ENCODE measurements at regions not wholly inside any gene's neighbourhood (a gene's known extent, or its start where the extent isn't known, plus 50 kb on each side); places are given as distances from the start of the nearest gene placed in this dataset.

DNA sequence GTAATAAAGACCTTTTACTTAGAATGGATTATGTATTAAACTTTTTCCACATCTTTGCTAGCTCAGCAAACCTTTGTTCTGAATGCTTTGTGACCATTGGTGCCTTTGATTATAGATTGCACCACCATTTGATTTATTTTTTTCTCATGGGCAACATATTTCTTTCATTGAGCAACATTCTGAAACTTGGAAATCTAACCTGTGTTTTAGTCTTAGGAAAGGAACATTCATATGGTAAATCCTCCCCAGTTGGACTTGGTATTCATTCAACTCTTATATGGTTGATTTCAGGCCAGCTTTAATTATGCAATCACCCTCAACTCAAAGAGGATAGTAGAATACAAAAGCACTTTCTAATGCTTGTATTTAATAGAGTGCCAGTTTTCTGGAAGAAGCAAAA is 1077.9 kb upstream of the ZEB2 start:
- H3K4me1 ChIP-seq: no peaks in the 10 kb centered on the region
- no peak overlapping the region for H3K27ac ChIP-seq
- H3K36me3 ChIP-seq: no peaks in the 10 kb centered on the region
- intact Hi-C loops (cut with DNase I): no loop called here
- TF ChIP-seq CTCF (IDR thresholded peaks at IDR 0.05): no peak
- no peak overlapping the region for H3K4me3 ChIP-seq (replicated peaks in 1 of 3)
- no peaks in the 10 kb centered on the region for H3K9me3 ChIP-seq
- H3K27me3 ChIP-seq: no peaks in the 10 kb centered on the region
- no peak for DNase-seq

DNA sequence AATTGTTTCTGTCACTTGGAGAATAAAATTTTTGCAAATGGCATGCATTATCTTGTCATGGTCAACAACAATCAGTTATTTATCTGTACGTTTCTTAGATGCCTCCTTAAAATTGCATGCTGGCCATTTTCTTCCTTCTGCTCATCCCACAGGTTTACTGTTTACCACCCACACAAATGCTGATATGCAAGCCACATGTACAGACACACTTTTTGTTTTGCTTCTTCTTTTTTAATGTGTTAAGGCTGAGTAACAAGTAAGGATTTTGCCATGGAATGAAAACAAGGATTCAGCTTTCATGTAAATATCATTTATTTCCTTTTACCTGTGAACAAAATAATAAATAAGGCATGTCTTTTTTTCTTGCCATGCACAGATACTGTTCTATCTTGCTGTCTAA is 1077.1 kb upstream of the ZEB2 start:
- no peaks in the 10 kb centered on the region for H3K9me3 ChIP-seq
- intact Hi-C loops (cut with DNase I): no loop called here
- no peaks in the 10 kb centered on the region for H3K4me1 ChIP-seq
- no peak overlapping the region for H3K4me3 ChIP-seq (replicated peaks in 1 of 3)
- H3K27me3 ChIP-seq: no peaks in the 10 kb centered on the region
- TF ChIP-seq POLR2A (IDR thresholded peaks at IDR 0.05) (no peak), CTCF (IDR thresholded peaks at IDR 0.05) (no peak)
- 71 to 90% methylated on average over 1 of the region's 1 CpG for whole genome bisulfite sequencing, 2 donors
- H3K36me3 ChIP-seq: no peaks in the 10 kb centered on the region
- no peak overlapping the region for H3K27ac ChIP-seq
- no peak for DNase-seq

DNA sequence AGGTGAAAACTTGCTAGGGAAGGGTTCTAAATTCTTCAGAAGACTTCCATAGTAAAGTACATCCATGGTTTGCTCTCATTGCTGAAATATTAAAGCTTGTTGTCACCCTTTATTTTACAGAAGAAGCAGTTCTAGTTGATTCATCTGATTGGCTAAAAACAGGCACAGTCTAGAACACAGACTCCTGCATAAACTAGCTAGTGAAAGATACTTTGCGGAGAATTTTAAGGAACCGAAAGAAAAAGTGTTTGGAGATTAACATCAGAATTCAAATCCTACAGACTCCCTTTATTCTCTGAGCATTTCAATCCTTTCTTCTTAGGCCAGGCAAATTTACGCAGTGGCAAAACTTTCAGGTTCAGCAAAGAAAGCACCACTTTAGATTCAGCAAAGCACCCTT is 1076.5 kb upstream of the ZEB2 start:
- 95 to 96% methylated on average over 3 of the region's 3 CpGs for WGBS, 2 donors
- DNase-seq: no peak
- no peaks in the 10 kb centered on the region for H3K4me1 ChIP-seq
- no peaks in the 10 kb centered on the region for H3K9me3 ChIP-seq
- H3K27me3 ChIP-seq: no peaks in the 10 kb centered on the region
- TF ChIP-seq POLR2A (IDR thresholded peaks at IDR 0.05) (no peak), CTCF (IDR thresholded peaks at IDR 0.05) (no peak)
- intact Hi-C loops (cut with DNase I): no loop called here
- no peak overlapping the region for H3K27ac ChIP-seq
- H3K36me3 ChIP-seq: no peaks in the 10 kb centered on the region
- H3K4me3 ChIP-seq (replicated peaks in 1 of 3): no peak overlapping the region

- H3K4me1 ChIP-seq: no peaks in the 10 kb centered on the region
- H3K9me3 ChIP-seq: no peaks in the 10 kb centered on the region
- DNase-seq: no peak
- H3K36me3 ChIP-seq: no peaks in the 10 kb centered on the region
- WGBS, 2 donors: 89 to 97% methylated on average over 3 of the region's 3 CpGs
- no peak overlapping the region for H3K4me3 ChIP-seq (replicated peaks in 1 of 3)
- intact Hi-C loops (cut with DNase I): no loop called here
- H3K27ac ChIP-seq: no peak overlapping the region
- H3K27me3 ChIP-seq: no peaks in the 10 kb centered on the region
- TF ChIP-seq POLR2A (IDR thresholded peaks at IDR 0.05) (no peak), CTCF (IDR thresholded peaks at IDR 0.05) (no peak)
Measured at GRCh38 chr2:145595296-145595695, 1075.4 kb upstream of the ZEB2 start.

DNA sequence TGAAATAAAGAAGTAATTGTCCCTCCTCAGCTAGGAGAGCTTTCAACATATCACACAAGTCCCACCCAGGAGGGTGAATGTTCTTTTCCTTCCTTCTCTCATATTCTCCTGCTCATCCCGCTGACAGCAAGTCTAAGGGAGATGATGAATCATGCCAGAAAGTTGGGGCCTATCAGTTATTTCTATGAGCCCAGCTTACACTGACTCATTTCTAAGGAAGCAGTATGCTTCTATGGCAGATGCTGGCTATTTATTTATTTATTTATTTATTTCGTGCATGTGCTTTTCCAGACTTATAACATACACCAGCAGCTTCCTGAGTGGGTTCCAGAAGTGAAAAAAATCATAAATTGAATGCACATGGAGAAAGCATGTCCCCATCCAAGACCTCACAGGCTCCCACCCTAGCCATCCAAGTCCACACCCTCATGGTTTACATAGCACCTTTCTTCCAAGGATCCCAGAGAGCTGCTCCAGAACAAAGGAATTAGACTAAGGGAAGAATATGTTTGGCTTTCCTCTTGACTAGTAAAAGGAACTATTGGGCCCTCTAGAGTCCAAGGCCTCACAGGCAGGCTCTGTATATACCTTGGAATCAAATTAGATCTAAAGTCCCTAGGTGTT is 1074.2 kb upstream of the ZEB2 start:
- no peak overlapping the region for H3K4me3 ChIP-seq (replicated peaks in 1 of 3)
- no peaks in the 10 kb centered on the region for H3K4me1 ChIP-seq
- intact Hi-C loops (cut with DNase I): no loop called here
- no peak for DNase-seq
- no peak overlapping the region for H3K27ac ChIP-seq
- H3K27me3 ChIP-seq: no peaks in the 10 kb centered on the region
- H3K9me3 ChIP-seq: no peaks in the 10 kb centered on the region
- H3K36me3 ChIP-seq: no peaks in the 10 kb centered on the region
- 87% methylated on average over 2 of the region's 2 CpGs for WGBS, 2 donors
- TF ChIP-seq CTCF (IDR thresholded peaks at IDR 0.05): no peak
- TF ChIP-seq POLR2A (IDR thresholded peaks at IDR 0.05): no peak
